HL-60 (cell line): ENCODE measurements at regions not wholly inside any gene's neighbourhood (a gene's known extent, or its start where the extent isn't known, plus 50 kb on each side); places are given as distances from the start of the nearest gene placed in this dataset.

Source experiments
- CTCF ChIP-seq: IDR thresholded peaks from one replicate; pipeline ENCODE4 v1.5.1; 2011; ENCODE audit warnings: low read length, control low read depth, inconsistent platforms; ENCODE audit not compliant: insufficient read depth
- GABPA ChIP-seq: IDR thresholded peaks from 2 replicates; pipeline ENCODE4 v1.6.1; 2012; ENCODE audit warnings: low read depth
- POLR2AphosphoS5 ChIP-seq: IDR thresholded peaks from 2 replicates; pipeline ENCODE4 v1.6.1; 2012; ENCODE audit warnings: low read depth
- REST ChIP-seq: IDR thresholded peaks from 2 replicates; pipeline ENCODE4 v1.6.1; 2012; ENCODE audit warnings: low read depth; ENCODE audit not compliant: insufficient replicate concordance
- SPI1 ChIP-seq: IDR thresholded peaks from 2 replicates; pipeline ENCODE4 v1.6.1; 2012; ENCODE audit warnings: low read depth, mild to moderate bottlenecking, borderline replicate concordance

GRCh38 chr1:245094954-245095353 is 59.8 kb upstream of the KIF26B start:
- TF ChIP-seq CTCF (no peak), REST (no peak), POLR2AphosphoS5 (no peak), GABPA (no peak), SPI1 (no peak)
